ENCODE measurements at regions not wholly inside any gene's neighbourhood (a gene's known extent, or its start where the extent isn't known, plus 50 kb on each side); places are given as distances from the start of the nearest gene placed in this dataset.

GRCh38 chr2:105621038-105621437, 123.7 kb upstream of the NCK2 start:
- Histone ChIP-seq H3K36me3 (ENCODE audit: insufficient read depth in 1 of 2, low read depth in 1 of 2) (no peaks in the 10 kb centered on the region), H3K4me1 (no peaks in the 10 kb centered on the region), H3K27ac (no peak overlapping the region), H3K27me3 (ENCODE audit: insufficient read depth in 3 of 3, low read length in 2 of 3) (no peaks in the 10 kb centered on the region), H3K4me3 (no peak overlapping the region), H3K9me3 (no peaks in the 10 kb centered on the region)
- WGBS, 3 donors = 81 to 90% (median 82%) methylated on average over 7 of the region's 7 CpGs
- TF ChIP-seq CTCF (IDR thresholded peaks at IDR 0.05) = no peak
- intact Hi-C loops (cut with DNase I) = no loop called here
- DNase-seq = no peak
- ATAC-seq = no peak

- intact Hi-C loops (cut with DNase I) = no loop called here
- WGBS, 3 donors = 89 to 93% (median 92%) methylated on average over 4 of the region's 4 CpGs
- no peaks in the 10 kb centered on the region for H3K27me3 ChIP-seq (ENCODE audit: insufficient read depth in 3 of 3, low read length in 2 of 3)
- H3K4me3 ChIP-seq = no peak overlapping the region
- no peaks in the 10 kb centered on the region for H3K9me3 ChIP-seq
- TF ChIP-seq CTCF (IDR thresholded peaks at IDR 0.05) = no peak
- no peaks in the 10 kb centered on the region for H3K36me3 ChIP-seq (ENCODE audit: insufficient read depth in 1 of 2, low read depth in 1 of 2)
- H3K27ac ChIP-seq = no peak overlapping the region
- DNase-seq (no peak), ATAC-seq (no peak)
- H3K4me1 ChIP-seq = no peaks in the 10 kb centered on the region
Observed at GRCh38 chr2:105618351-105618659, 126.4 kb upstream of the NCK2 start.

- WGBS, 3 donors = 89 to 91% (median 91%) methylated on average over 12 of the region's 12 CpGs
- H3K27me3 ChIP-seq (ENCODE audit: insufficient read depth in 3 of 3, low read length in 2 of 3) = no peaks in the 10 kb centered on the region
- no peak for TF ChIP-seq CTCF (IDR thresholded peaks at IDR 0.05)
- intact Hi-C loops (cut with DNase I) = no loop called here
- H3K9me3 ChIP-seq = no peaks in the 10 kb centered on the region
- H3K27ac ChIP-seq = no peak overlapping the region
- DNase-seq (no peak), ATAC-seq (peak in 1 of 4 donors; percentile 58)
- no peaks in the 10 kb centered on the region for H3K4me1 ChIP-seq
- no peak overlapping the region for H3K4me3 ChIP-seq
- H3K36me3 ChIP-seq (ENCODE audit: insufficient read depth in 1 of 2, low read depth in 1 of 2) = no peaks in the 10 kb centered on the region
Observed at GRCh38 chr2:105617631-105618350, 126.9 kb upstream of the NCK2 start.

GRCh38 chr2:105615305-105615704, 129.4 kb upstream of the NCK2 start:
- 79 to 90% (median 79%) methylated on average over 8 of the region's 8 CpGs for WGBS, 3 donors
- H3K4me3 ChIP-seq = no peak overlapping the region

More at GRCh38 chr2:105615305-105615704, 129.4 kb upstream of the NCK2 start:
- DNase-seq (no peak), ATAC-seq (no peak)
- Histone ChIP-seq H3K27ac (no peak overlapping the region), H3K27me3 (ENCODE audit: insufficient read depth in 3 of 3, low read length in 2 of 3) (no peaks in the 10 kb centered on the region), H3K9me3 (no peaks in the 10 kb centered on the region), H3K36me3 (ENCODE audit: insufficient read depth in 1 of 2, low read depth in 1 of 2) (no peaks in the 10 kb centered on the region), H3K4me1 (no peaks in the 10 kb centered on the region)
- TF ChIP-seq CTCF (IDR thresholded peaks at IDR 0.05) = no peak
- intact Hi-C loops (cut with DNase I) = no loop called here
